ENCODE measurements at regions not wholly inside any gene's neighbourhood (a gene's known extent, or its start where the extent isn't known, plus 50 kb on each side); places are given as distances from the start of the nearest gene placed in this dataset.

GRCh38 chr4:175374459-175374858, 437.6 kb downstream of the GPM6A start:
- no peak for DNase-seq (ENCODE audit: low spot score)

GRCh38 chr4:175376287-175376977, 435.6 kb downstream of the GPM6A start:
- no peak for DNase-seq (ENCODE audit: low spot score)

- no peak for DNase-seq (ENCODE audit: low spot score)
Measured at GRCh38 chr4:175377203-175377602, 434.9 kb downstream of the GPM6A start.

GRCh38 chr4:175378372-175378771, 433.7 kb downstream of the GPM6A start:
- DNase-seq (ENCODE audit: low spot score) = no peak

GRCh38 chr4:175380841-175381240, 431.2 kb downstream of the GPM6A start:
- DNase-seq (ENCODE audit: low spot score) = no peak

GRCh38 chr4:175385797-175386196, 426.3 kb downstream of the GPM6A start:
- DNase-seq (ENCODE audit: low spot score) = no peak

GRCh38 chr4:175386776-175387507, 425.1 kb downstream of the GPM6A start:
- no peak for DNase-seq (ENCODE audit: low spot score)

GRCh38 chr4:175394208-175394607, 417.9 kb downstream of the GPM6A start:
- DNase-seq (ENCODE audit: low spot score) = no peak

GRCh38 chr4:175405961-175406360, 406.1 kb downstream of the GPM6A start:
- no peak for DNase-seq (ENCODE audit: low spot score)

- no peak for DNase-seq (ENCODE audit: low spot score)
Measured at GRCh38 chr4:175407926-175408325, 404.1 kb downstream of the GPM6A start.

GRCh38 chr4:175411251-175411650, 400.8 kb downstream of the GPM6A start:
- no peak for DNase-seq (ENCODE audit: low spot score)

GRCh38 chr4:175412161-175412560, 399.9 kb downstream of the GPM6A start:
- DNase-seq (ENCODE audit: low spot score) = no peak

- DNase-seq (ENCODE audit: low spot score) = no peak
Measured at GRCh38 chr4:175412746-175413145, 399.3 kb downstream of the GPM6A start.

- DNase-seq (ENCODE audit: low spot score) = no peak
Measured at GRCh38 chr4:175413561-175413960, 398.5 kb downstream of the GPM6A start.

- DNase-seq (ENCODE audit: low spot score) = no peak
Measured at GRCh38 chr4:175414602-175415001, 397.5 kb downstream of the GPM6A start.

GRCh38 chr4:175418516-175418915, 393.5 kb downstream of the GPM6A start:
- DNase-seq (ENCODE audit: low spot score) = no peak

- DNase-seq (ENCODE audit: low spot score) = no peak
Measured at GRCh38 chr4:175419236-175419718, 392.8 kb downstream of the GPM6A start.

GRCh38 chr4:175421506-175421905, 390.6 kb downstream of the GPM6A start:
- DNase-seq (ENCODE audit: low spot score) = no peak

GRCh38 chr4:175422331-175422730, 389.7 kb downstream of the GPM6A start:
- DNase-seq (ENCODE audit: low spot score) = no peak

GRCh38 chr4:175424111-175424510, 388.0 kb downstream of the GPM6A start:
- no peak for DNase-seq (ENCODE audit: low spot score)

- no peak for DNase-seq (ENCODE audit: low spot score)
Measured at GRCh38 chr4:175427751-175428150, 384.3 kb downstream of the GPM6A start.

GRCh38 chr4:175431694-175432093, 380.4 kb downstream of the GPM6A start:
- DNase-seq (ENCODE audit: low spot score) = no peak

- peak; percentile 9 for DNase-seq (ENCODE audit: low spot score)
Measured at GRCh38 chr4:175435381-175435783, 376.7 kb downstream of the GPM6A start.

Measured in SK-N-DZ (cell line).